Bronchial epithelial cell (primary cell): ENCODE measurements at regions not wholly inside any gene's neighbourhood (a gene's known extent, or its start where the extent isn't known, plus 50 kb on each side); places are given as distances from the start of the nearest gene placed in this dataset.

Experiments used
- DNase-seq: peaks from one replicate; pipeline ENCODE4 v3.0.0-alpha.2; 2010; ENCODE audit warnings: low read depth
- FAIRE-seq: peaks from 2 replicates; lab custom pipeline; 2011; peaks lifted over from hg19 to GRCh38; lab: Jason Lieb, UNC
- H3K27me3 ChIP-seq: 2 replicates; pipeline ENCODE4 v1.5.1; 2011; ENCODE audit warnings: low read length; ENCODE audit not compliant: control insufficient read depth, insufficient read depth
- H3K36me3 ChIP-seq: 2 replicates; pipeline ENCODE4 v1.5.1; 2011; ENCODE audit warnings: low read length; ENCODE audit not compliant: control insufficient read depth, insufficient read depth
- H3K4me3 ChIP-seq: 2 replicates; pipeline ENCODE4 v1.5.1; 2011; ENCODE audit warnings: mild to moderate bottlenecking, low read depth, low read length, control low read depth
- TF ChIP-seq, protein P1 (sequence below): IDR thresholded peaks from 2 replicates; pipeline ENCODE4 v1.5.1; 2011; ENCODE audit warnings: mild to moderate bottlenecking, moderate library complexity, low read length, control low read depth, inconsistent platforms; ENCODE audit not compliant: insufficient read depth, severe bottlenecking

DNA sequence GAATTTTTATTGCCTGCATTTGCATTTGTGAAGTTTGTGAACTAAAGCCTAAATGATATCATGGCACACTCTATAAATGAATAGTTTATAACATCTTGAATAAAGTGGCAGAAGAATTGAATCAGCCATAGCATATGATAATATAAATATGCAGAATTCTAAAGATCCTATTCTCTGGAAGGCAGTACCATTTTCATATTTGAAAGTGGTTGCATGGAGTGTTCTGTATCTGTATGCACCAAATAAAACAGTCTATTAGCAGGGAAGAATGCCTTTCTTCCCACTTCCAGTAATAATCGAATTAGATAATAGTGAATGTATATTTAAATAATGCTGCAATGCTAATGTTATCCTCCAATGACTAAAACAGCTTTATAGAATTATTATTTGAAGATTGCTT lies 57.9 kb upstream of the TRIM67 start:
- no peak overlapping the region for H3K4me3 ChIP-seq
- H3K27me3 ChIP-seq: no peaks in the 10 kb centered on the region

DNA sequence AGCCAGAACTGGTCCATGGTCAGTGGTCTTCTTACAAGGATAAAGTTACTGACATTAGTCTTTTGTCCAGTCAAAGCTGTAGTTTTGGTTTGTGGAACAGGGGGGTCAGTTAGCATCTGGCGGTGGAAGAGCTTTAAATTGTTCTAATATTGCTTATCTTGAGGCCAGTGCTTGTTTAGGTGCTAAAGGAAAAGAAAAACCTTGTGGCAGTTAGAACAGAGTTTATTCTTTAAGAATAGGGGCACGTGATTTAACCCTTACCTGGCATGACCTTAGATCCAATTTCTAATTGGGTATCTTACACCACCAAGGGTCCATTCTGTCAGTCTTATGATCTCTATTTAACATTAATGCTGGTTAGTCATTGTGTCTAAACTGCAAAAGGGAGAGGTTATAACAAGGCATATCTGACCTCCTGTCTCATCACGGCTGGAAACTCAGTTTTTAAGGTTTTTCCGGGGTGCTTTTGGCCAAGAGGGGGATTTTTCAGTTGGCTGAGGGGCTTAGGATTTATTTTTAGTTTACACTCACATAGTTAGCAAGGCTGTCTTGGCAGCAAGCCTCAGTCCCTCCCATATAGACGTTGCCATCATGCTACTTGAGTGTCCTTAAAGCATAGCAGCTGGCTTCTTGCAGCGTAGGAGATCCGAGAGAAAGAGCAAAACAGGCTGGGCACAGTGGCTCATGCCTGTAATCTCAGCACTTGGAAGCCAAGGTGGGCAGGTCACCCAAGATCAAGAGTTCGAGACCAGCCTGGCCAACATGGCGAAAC lies 60.1 kb upstream of the FAM89A start:
- no peak overlapping the region for H3K4me3 ChIP-seq
- H3K27me3 ChIP-seq: no peaks in the 10 kb centered on the region
- H3K36me3 ChIP-seq: no peaks in the 10 kb centered on the region
- DNase-seq: no peak
- FAIRE-seq: no peak
- TF ChIP-seq, protein P1, sequence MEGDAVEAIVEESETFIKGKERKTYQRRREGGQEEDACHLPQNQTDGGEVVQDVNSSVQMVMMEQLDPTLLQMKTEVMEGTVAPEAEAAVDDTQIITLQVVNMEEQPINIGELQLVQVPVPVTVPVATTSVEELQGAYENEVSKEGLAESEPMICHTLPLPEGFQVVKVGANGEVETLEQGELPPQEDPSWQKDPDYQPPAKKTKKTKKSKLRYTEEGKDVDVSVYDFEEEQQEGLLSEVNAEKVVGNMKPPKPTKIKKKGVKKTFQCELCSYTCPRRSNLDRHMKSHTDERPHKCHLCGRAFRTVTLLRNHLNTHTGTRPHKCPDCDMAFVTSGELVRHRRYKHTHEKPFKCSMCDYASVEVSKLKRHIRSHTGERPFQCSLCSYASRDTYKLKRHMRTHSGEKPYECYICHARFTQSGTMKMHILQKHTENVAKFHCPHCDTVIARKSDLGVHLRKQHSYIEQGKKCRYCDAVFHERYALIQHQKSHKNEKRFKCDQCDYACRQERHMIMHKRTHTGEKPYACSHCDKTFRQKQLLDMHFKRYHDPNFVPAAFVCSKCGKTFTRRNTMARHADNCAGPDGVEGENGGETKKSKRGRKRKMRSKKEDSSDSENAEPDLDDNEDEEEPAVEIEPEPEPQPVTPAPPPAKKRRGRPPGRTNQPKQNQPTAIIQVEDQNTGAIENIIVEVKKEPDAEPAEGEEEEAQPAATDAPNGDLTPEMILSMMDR: no peak

More for the DNA sequence above, 57.9 kb upstream of the TRIM67 start:
- TF ChIP-seq, protein P1: no peak
- FAIRE-seq: no peak
- H3K36me3 ChIP-seq: no peaks in the 10 kb centered on the region
- no peak for DNase-seq

DNA sequence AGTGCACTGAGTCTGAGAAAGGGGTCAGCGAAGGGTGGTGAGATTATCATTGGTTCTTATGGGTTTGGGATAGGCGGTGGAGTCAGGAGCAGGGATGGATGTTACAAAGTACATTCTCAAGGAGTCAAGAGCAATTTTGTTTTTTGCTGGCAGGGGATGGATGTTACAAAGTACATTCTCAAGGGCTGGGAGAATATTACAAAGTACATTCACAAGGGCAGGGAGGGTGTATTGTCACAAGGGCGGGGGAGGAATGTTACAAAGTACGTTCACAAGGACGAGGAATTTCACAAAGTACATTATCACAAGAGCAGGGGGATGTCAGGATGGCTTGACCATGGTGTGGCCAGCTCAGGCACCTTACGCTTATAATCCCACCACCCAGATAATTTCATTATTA lies 59.3 kb upstream of the FAM89A start:
- no peak for DNase-seq
- Histone ChIP-seq H3K27me3 (no peaks in the 10 kb centered on the region), H3K4me3 (no peak overlapping the region), H3K36me3 (no peaks in the 10 kb centered on the region)
- TF ChIP-seq, protein P1: no peak
- FAIRE-seq: no peak

DNA sequence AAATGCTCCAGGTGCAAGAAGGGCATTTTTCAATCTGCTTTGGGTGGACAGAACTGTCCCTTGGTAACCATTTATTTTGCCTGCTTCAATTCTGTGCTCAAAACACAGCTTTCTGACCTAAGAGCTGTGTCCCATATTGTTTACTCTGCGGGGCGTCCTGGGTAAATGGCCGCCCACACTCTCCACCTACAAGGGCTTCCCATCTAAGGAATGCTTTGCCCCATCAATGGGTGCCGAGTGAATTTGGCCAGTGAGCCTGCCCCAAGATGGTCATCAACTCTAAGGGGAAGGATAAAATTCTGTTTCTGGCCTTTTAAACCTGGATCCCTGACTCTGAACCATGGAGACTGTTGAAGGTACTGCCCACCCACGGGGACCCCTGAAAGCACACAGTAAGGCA lies 55.5 kb upstream of the FAM89A start:
- TF ChIP-seq, protein P1: no peak
- H3K27me3 ChIP-seq: no peaks in the 10 kb centered on the region
- no peak for FAIRE-seq
- DNase-seq: no peak
- no peaks in the 10 kb centered on the region for H3K36me3 ChIP-seq
- no peak overlapping the region for H3K4me3 ChIP-seq

DNA sequence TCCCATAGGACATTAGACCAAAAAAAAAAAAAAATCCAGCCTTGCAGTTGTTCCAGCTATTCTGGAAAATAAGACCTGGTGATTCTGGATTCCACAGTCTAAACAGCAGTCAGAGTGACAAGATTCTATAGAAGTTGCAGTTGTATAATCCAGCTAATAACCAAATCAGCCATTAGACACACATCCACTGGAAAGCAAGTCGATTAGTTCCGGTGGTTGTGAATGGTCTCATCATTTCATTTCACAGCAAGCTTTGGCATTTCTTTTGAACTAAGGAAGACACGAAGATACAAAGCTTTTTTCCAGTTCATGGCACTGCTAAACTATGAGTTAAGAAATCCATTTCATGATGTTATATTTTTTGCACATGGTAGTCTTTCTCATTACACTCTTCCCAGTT lies 54.4 kb upstream of the FAM89A start:
- Histone ChIP-seq H3K4me3 (no peak overlapping the region), H3K36me3 (no peaks in the 10 kb centered on the region), H3K27me3 (no peaks in the 10 kb centered on the region)
- DNase-seq (no peak), FAIRE-seq (no peak)
- TF ChIP-seq, protein P1: no peak
